SU-DHL-6 (cell line): ENCODE measurements at regions not wholly inside any gene's neighbourhood (a gene's known extent, or its start where the extent isn't known, plus 50 kb on each side); places are given as distances from the start of the nearest gene placed in this dataset.
"Not testable (repeated sequence)": the region's sequence is repeated elsewhere in the genome, so short reads cannot be mapped to it uniquely, and the experiment has no call there.

Experiments used
- H2AFZ ChIP-seq: fragments of 200-600 bp; sonication (generic); 2 replicates; pipeline ENCODE4 v1.6.1; 2014; ENCODE audit warnings: low read depth, mild to moderate bottlenecking, moderate library complexity, mixed read lengths, antibody characterized with exemption, low read length; ENCODE audit not compliant: severe bottlenecking
- H3F3A ChIP-seq: fragments of 200-600 bp; shearing (Covaris generic); 2 replicates; pipeline ENCODE4 v1.6.0; 2016; ENCODE audit warnings: antibody characterized with exemption, mild to moderate bottlenecking; ENCODE audit not compliant: insufficient read depth
- H3K27ac ChIP-seq: fragments of 200-600 bp; sonication (generic); 2 replicates; pipeline ENCODE4 v1.5.1; 2016; ENCODE audit warnings: low read depth, mild to moderate bottlenecking, low read length, moderate library complexity, mixed read lengths
- H3K27me3 ChIP-seq: fragments of 200-600 bp; sonication (generic), shearing (Covaris generic); 2 replicates; pipeline ENCODE4 v1.6.0; 2014; ENCODE audit warnings: mild to moderate bottlenecking, low read length
- H3K36me3 ChIP-seq: fragments of 200-600 bp; sonication (generic); 2 replicates; pipeline ENCODE4 v1.6.1; 2014; ENCODE audit warnings: mild to moderate bottlenecking, low read length, mixed read lengths
- H3K4me2 ChIP-seq: fragments of 300-600, 200-600 bp; shearing (Covaris generic), sonication (generic); 2 replicates; pipeline ENCODE4 v1.6.0; 2014; ENCODE audit warnings: low read length, low read depth, mild to moderate bottlenecking; ENCODE audit not compliant: poor library complexity, severe bottlenecking
- H3K4me3 ChIP-seq: fragments of 200-600 bp; sonication (generic); 2 replicates; pipeline ENCODE4 v1.5.1; 2014; ENCODE audit warnings: antibody characterized with exemption, low read length, mild to moderate bottlenecking, mixed read lengths; ENCODE audit not compliant: insufficient read depth, poor library complexity, severe bottlenecking
- H3K79me2 ChIP-seq: fragments of 200-600 bp; sonication (generic); 2 replicates; pipeline ENCODE4 v1.6.1; 2014; ENCODE audit warnings: mild to moderate bottlenecking, low read length, moderate library complexity; ENCODE audit not compliant: insufficient read depth
- H3K9ac ChIP-seq: fragments of 200-600 bp; sonication (generic); 2 replicates; pipeline ENCODE4 v1.7.0; 2014; ENCODE audit warnings: mild to moderate bottlenecking, low read length
- H3K9me2 ChIP-seq: fragments of 200-600 bp; sonication (generic); replicated peaks from 2 replicates; pipeline ENCODE4 v1.6.1; 2014; ENCODE audit warnings: low read length; ENCODE audit not compliant: insufficient read depth
- H3K9me3 ChIP-seq: fragments of 200-600 bp; sonication (generic); 2 replicates; pipeline ENCODE4 v1.6.1; 2014; ENCODE audit warnings: low read length, mixed read lengths; ENCODE audit not compliant: insufficient read depth
- H4K20me1 ChIP-seq: fragments of 200-600 bp; sonication (generic); 2 replicates; pipeline ENCODE4 v1.6.1; 2014; ENCODE audit warnings: low read depth, mild to moderate bottlenecking, antibody characterized with exemption, low read length, moderate library complexity, mixed read lengths
- CTCF ChIP-seq: fragments of 200-600 bp; sonication (generic); IDR thresholded peaks from one replicate; pipeline ENCODE4 v1.5.1; 2017; ENCODE audit warnings: antibody characterized with exemption, mild to moderate bottlenecking, low read length, moderate library complexity; ENCODE audit not compliant: insufficient read depth, poor library complexity, severe bottlenecking
- EZH2phosphoT487 ChIP-seq: fragments of 200-600 bp; sonication (generic), shearing (Covaris generic); conservative IDR thresholded peaks from 2 replicates; pipeline ENCODE4 v1.6.1; 2018; ENCODE audit warnings: mild to moderate bottlenecking, antibody characterized with exemption, low read length, moderate library complexity, mixed read lengths

- Histone ChIP-seq H3K9me2 (no peaks in the 10 kb centered on the region), H4K20me1 (no peaks in the 10 kb centered on the region), H2AFZ (no peak overlapping the region), H3K4me3 (no peak overlapping the region), H3K9ac (no peak overlapping the region), H3K27me3 (no peaks in the 10 kb centered on the region), H3F3A (no peaks in the 10 kb centered on the region), H3K36me3 (no peaks in the 10 kb centered on the region), H3K79me2 (no peaks in the 10 kb centered on the region), H3K9me3 (no peaks in the 10 kb centered on the region), H3K4me2 (no peak overlapping the region), H3K27ac (no peak overlapping the region)
- TF ChIP-seq EZH2phosphoT487, result no peak
- TF ChIP-seq CTCF, result no peak
Measured at GRCh38 chr3:166993015-166993630, 387.0 kb downstream of the ZBBX start.

- no peak overlapping the region for H3K9ac ChIP-seq
Measured at GRCh38 chr3:166986000-166986399, 394.1 kb downstream of the ZBBX start.

GRCh38 chr3:166975796-166976195 is 404.3 kb downstream of the ZBBX start:
- H3K9ac ChIP-seq, H3K4me3 ChIP-seq, H4K20me1 ChIP-seq, H3K36me3 ChIP-seq, H2AFZ ChIP-seq, H3K79me2 ChIP-seq, H3K9me3 ChIP-seq, H3K27ac ChIP-seq, H3K27me3 ChIP-seq, H3K9me2 ChIP-seq, H3F3A ChIP-seq, H3K4me2 ChIP-seq: not testable (repeated sequence)

More at GRCh38 chr3:166986000-166986399, 394.1 kb downstream of the ZBBX start:
- no peaks in the 10 kb centered on the region for H3K79me2 ChIP-seq
- no peak overlapping the region for H3K4me2 ChIP-seq
- no peaks in the 10 kb centered on the region for H3K9me3 ChIP-seq
- no peak overlapping the region for H3K27ac ChIP-seq
- H3K4me3 ChIP-seq, result no peak overlapping the region
- H4K20me1 ChIP-seq, result no peaks in the 10 kb centered on the region
- TF ChIP-seq CTCF (no peak), EZH2phosphoT487 (no peak)
- no peaks in the 10 kb centered on the region for H3K27me3 ChIP-seq
- no peak overlapping the region for H2AFZ ChIP-seq
- no peaks in the 10 kb centered on the region for H3K36me3 ChIP-seq
- H3K9me2 ChIP-seq, result no peaks in the 10 kb centered on the region
- H3F3A ChIP-seq, result no peaks in the 10 kb centered on the region

GRCh38 chr3:166967714-166968113 is 412.4 kb downstream of the ZBBX start:
- H3K9ac ChIP-seq, H3K4me3 ChIP-seq, H3K27me3 ChIP-seq, H3K4me2 ChIP-seq, H3F3A ChIP-seq, H3K79me2 ChIP-seq, H2AFZ ChIP-seq, H3K27ac ChIP-seq, H4K20me1 ChIP-seq, H3K9me3 ChIP-seq, H3K36me3 ChIP-seq, H3K9me2 ChIP-seq: not testable (repeated sequence)
